ENCODE measurements at regions not wholly inside any gene's neighbourhood (a gene's known extent, or its start where the extent isn't known, plus 50 kb on each side); places are given as distances from the start of the nearest gene placed in this dataset.
"Not testable (repeated sequence)": the region's sequence is repeated elsewhere in the genome, so short reads cannot be mapped to it uniquely, and the experiment has no call there.

DNA sequence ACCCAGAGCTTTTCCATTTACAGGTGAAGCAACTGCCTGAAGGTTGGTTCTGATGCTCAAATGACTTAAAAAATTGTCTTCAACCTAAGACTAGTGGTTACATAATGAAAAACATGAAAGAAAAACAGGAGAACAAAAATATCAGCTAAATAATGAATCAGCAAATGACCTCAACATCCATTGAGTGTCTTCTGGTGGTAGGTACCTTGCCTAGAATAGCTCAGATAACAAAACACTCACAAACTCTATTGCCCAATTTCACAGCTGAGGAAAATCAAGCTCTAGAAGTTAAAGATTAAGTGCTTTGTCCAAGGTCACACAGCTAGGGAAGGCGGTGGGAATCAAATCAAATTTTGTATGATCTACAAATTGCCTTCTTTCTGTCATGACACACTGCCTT lies 304.6 kb upstream of the CDH11 start:
- DNase-seq (ENCODE audit: low read depth), result no peak

- no peak for DNase-seq (ENCODE audit: low read depth)
Observed at GRCh38 chr16:65422934-65423333, 301.1 kb upstream of the CDH11 start.

- DNase-seq (ENCODE audit: low read depth), result no peak
Observed at GRCh38 chr16:65421596-65421995, 299.7 kb upstream of the CDH11 start.

DNA sequence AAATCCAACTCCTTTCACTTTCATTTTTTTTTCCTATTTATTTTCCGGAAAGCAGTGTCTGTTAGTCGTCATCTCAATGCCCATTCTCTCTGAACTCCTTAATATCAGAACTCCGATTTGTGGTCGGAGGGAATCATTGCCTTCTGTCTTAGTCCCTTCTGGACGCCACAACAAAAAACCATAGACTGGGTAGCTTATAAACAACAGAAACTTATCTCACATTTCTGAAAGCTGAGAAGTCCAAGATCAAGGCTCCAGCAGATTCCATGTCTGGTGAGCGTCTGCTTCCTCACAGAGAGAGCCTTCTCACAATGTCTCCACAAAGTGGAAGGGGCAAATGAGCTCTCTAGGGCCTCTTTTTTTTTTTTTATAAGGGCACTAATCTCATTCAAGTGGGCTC lies 296.6 kb upstream of the CDH11 start:
- no peak for DNase-seq (ENCODE audit: low read depth)

DNA sequence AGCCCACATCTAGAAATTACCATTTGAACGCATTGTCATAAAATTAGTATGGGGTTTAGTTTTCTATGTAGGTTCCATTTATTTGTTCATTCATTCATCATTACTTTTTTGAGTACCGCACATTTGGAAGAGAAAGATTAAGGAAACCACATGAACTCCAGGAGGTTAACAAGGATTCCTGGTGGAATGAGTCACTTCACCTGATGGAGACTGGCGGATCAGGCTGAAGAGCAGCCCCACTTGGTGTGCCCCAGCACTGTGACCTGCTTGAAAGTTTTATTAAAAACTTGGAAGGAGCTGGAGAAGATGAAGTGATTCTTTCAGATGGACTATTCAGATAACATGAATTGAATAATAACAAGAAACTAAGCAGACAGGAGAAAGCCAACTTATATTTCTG lies 293.6 kb upstream of the CDH11 start:
- DNase-seq (ENCODE audit: low read depth), result no peak

DNA sequence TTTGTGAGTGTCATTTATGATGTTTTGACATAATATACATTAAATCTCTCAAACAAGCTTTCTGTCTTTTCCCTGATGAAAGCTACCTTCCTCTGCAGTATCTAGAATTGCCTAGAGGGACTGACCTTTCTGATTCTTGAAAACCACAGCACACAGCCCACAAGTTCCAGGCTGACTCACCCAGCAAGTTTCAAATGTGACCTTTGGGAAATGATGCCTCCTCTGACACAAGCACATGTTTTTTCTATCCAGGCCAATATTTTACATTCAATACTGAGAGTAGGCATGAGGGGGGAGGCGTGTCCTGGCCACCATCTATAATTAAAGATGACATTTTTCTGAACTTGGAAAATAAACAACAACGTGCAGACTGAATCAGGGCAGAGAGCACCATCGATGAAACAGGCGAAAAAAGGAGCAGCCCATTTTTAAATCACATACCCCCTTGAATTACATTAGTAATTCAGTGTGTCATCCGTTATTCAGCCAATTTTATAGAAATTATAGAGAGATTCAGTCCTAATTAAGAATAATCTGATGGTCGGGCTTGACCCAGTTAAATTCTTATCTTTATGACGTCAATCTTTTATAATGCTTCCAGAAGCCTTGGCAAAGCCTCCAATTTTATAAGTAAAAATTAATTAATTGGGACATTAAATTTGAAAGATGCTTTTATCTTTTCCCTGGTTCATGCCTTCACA lies 292.6 kb upstream of the CDH11 start:
- DNase-seq (ENCODE audit: low read depth), result peak; percentile 88

- DNase-seq (ENCODE audit: low read depth), result no peak
Observed at GRCh38 chr16:65413861-65414260, 292.0 kb upstream of the CDH11 start.

GRCh38 chr16:65410801-65411200 lies 288.9 kb upstream of the CDH11 start:
- DNase-seq (ENCODE audit: low read depth), result no peak

DNA sequence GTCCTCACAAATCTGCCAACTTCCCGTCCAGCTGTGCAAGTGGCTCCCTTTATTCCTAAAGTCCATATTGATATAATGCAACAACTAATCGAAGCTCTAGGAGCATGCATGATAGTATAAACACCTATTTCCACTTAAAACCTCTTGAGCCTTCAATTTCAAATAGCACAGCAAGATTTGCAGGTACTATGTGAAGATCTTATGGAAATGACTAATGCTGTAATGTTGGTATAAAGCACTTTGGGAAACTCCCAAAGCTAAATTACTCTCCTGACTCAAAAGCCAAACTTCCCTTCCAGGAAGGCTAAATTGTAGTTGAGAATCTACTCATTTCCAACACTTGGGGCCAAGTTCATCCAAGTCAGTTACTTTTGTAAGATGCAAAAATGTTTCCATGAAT lies 287.6 kb upstream of the CDH11 start:
- peak; percentile 53 for DNase-seq (ENCODE audit: low read depth)

DNA sequence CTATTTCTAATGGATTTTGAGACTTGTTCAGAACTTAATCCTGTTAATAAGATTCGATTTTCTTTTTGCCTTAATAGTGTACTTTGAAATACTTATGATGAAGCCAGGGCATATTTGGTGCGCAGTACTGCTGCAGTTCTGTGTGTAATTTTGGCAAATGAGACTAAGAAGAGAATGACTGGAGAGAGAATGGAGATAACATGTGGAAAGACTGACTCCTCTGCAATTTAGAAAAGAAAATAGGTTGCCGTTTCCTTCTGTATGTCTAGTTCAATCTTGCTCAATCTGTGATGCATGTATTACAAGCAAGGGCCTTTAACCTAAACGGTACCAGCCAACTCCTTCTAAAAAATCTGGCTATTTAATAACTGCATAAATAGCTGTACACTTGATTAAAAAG lies 285.1 kb upstream of the CDH11 start:
- no peak for DNase-seq (ENCODE audit: low read depth)

DNA sequence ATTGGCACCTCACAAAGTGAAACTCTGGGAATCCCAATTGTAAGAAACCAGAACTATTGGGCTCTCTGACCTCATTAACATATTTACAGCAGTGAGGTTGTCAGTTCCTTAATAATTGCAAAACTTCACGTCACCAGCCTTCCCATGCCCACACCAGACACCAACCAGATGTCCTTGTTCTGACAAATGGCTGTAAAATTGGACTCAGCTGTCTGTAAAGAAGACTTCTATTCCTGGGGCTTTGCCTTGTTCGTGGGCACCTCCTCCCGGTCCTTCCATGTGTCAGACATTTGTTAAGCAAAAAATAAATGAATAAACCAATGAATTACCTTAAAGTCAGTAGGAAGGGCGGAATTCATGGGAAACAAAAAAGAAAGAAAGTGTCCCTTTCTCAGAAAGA lies 284.3 kb upstream of the CDH11 start:
- no peak for DNase-seq (ENCODE audit: low read depth)

DNA sequence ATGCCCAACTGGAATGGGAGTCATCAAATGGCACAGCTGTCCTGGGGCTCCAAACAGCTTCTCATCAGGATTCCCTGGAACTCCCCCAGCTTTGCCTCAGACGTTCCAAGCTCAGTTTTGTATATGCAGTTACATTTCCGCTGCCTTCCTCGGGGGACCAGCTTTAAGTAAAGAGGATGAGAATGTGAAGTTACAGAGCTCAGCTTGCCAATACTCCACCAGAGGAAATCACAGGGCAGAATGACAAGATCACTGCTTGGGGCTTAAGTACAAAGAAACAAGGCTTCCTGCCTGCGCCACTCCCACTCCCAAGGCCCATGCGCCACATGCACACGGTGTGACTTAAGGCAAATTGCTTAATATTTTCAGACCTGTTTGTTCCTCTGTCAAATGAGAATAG lies 272.4 kb upstream of the CDH11 start:
- DNase-seq (ENCODE audit: low read depth), result no peak

DNA sequence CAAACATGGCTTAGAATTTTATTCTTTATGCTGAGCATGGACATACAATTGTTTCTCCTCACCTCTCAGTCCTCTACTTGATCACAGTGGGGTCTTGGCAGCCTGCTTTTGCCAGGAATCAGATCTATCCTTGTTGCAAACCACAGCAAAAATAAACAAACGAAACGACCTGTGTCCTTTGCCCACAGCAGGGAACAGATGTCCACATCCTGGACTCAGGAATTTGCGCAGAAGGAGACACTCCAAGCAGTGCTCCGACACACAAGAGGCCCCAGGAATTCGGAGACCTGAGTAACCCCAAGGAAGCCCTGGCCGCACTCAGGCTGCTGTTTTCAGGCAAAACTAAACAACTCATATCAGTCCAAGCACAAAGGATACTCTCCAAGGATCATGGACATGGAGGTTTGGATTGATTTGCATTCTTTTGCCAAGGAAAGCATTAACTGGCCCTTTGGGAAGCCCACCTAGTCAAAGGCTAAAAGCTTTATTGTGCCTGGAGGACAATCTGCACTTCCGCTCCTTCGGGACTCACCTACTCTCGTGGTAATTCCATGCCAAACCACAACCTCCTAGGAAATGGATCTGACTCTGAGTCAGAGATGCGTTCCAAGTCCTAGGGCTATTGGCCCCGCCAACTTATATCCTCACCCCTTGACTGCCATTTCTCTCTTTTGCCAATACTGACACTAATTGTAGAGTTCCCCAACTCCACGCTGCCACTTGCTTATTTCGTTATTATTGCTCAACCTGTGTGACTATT lies 271.1 kb upstream of the CDH11 start:
- no peak for DNase-seq (ENCODE audit: low read depth)

- peak; percentile 93 for DNase-seq (ENCODE audit: low read depth)
Observed at GRCh38 chr16:65388592-65388991, 266.7 kb upstream of the CDH11 start.

DNA sequence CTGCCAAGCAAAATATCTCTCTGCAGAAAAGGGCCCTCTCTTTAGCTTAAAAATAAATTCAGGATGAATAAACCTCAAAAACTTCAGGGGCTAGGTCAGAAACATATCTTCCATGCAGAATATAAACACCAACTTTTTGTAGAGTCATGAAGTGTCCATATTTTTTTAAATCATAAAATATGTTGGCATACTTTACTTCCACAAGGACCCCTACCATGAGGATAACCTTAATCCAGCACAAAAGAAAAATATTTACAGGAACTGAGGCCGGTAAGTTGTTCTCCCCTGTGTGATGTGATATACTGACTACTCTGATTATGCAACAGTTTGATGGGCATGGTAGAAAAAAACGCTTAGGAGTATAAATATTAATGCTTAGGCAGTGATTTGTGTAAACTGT lies 264.8 kb upstream of the CDH11 start:
- no peak for DNase-seq (ENCODE audit: low read depth)

DNA sequence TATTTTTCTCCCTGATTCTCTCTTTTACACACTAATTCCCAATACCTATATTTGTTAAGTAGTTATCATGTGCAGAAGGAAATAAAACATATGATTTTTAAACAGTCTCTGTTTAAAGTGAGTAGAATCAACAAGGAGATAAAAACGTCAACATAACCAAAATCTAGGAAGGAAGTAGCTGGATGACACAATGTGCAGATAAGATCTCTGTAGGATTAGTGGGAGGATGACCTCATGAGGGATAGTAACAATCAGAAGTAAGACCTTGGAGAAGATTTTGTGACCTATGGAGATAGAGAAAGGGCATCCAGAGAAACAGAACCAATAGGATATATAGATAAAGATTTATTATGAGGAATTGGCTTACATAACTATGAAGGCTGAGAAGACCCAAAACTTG lies 262.6 kb upstream of the CDH11 start:
- no peak for DNase-seq (ENCODE audit: low read depth)

- peak; percentile 25 for DNase-seq (ENCODE audit: low read depth)
Observed at GRCh38 chr16:65377195-65377594, 255.3 kb upstream of the CDH11 start.

DNA sequence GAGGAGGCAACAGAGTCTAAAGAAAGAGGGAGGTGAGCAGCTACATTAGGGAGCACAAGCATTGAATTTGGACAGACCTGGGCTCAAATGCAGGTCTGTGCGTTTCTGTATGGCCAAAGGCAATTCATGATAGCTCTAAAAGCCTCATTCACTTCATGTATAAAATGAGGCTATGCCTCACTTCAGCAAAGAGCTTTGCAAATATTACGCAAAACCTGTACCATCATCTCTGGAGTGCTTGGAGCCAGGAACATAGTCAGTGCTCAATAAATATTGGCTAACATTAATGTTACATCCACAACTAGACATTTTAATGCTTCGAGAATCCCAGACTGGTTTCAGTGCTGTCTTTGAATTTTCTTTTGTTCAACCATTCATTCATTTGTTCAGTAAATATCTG lies 254.7 kb upstream of the CDH11 start:
- no peak for DNase-seq (ENCODE audit: low read depth)

DNA sequence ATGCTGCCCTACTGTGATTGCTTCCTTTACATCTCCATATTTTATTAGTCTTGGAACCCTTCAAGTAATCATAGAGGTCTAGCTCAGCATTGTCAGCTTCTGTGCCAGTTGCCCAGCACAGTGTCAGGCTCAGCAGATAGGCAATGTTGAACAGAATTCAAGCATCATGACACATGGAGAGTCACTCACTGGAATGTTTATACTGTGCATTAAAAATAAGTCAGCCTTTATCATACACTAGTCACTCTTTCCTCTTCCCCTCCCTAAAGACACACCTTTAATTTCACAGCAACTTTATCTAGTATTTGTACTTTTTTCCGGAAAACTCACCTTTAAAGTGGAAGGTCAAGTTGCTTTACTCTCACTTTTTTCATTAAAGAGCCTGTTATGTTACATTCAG lies 253.8 kb upstream of the CDH11 start:
- DNase-seq (ENCODE audit: low read depth), result no peak

DNA sequence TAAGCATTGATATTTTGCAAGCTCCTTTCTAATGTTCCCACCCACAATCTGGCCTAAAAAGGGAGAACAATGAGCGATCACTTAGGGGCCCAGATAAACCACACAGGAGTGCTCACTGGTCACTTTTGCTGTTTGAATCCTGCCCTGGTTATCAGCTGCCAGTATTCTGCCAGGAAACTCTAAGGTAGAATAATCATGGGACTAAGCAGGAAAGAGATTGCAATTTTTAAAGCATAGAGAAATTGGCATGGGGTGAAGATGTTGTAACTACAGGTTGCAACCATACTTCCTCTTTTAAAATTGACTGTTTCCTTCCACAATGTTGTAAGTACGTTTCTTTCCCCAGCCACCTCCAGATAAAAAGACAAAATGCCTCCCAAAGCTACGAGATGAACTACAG lies 251.2 kb upstream of the CDH11 start:
- no peak for DNase-seq (ENCODE audit: low read depth)

GRCh38 chr16:65372171-65372570 lies 250.3 kb upstream of the CDH11 start:
- no peak for DNase-seq (ENCODE audit: low read depth)

- DNase-seq (ENCODE audit: low read depth), result no peak
Observed at GRCh38 chr16:65365732-65366715, 244.2 kb upstream of the CDH11 start.

GRCh38 chr16:65356721-65357120 lies 234.9 kb upstream of the CDH11 start:
- not testable (repeated sequence) for DNase-seq (ENCODE audit: low read depth)
